HG03196 (cell line): ENCODE measurements at regions not wholly inside any gene's neighbourhood (a gene's known extent, or its start where the extent isn't known, plus 50 kb on each side); places are given as distances from the start of the nearest gene placed in this dataset.
"Not testable (repeated sequence)": the region's sequence is repeated elsewhere in the genome, so short reads cannot be mapped to it uniquely, and the experiment has no call there.

ENCODE experiments used
- ATAC-seq: cut with Tn5 transposase; IDR thresholded peaks from one replicate; pipeline ENCODE4 v1.9.1; 2021; ENCODE audit not compliant: unreplicated experiment

DNA sequence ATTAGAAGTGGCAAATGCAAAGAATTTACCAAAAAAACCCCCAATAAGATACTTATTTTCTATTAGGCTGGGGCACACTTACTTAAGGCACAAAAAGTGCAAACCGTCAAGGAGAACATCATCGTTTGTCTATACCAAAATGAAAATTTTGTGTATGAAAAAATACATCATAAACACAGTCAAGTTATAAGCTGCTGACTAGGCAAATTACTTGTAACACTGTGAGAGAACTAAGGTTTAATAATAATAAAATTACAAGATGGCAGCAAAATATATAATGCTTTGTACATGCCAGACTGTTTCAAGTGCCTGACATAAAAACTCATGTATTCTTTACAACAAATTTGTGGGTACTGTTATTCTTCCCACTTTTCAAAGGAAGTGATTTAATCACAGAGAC is 297.2 kb upstream of the CRBN start:
- no peak for ATAC-seq

DNA sequence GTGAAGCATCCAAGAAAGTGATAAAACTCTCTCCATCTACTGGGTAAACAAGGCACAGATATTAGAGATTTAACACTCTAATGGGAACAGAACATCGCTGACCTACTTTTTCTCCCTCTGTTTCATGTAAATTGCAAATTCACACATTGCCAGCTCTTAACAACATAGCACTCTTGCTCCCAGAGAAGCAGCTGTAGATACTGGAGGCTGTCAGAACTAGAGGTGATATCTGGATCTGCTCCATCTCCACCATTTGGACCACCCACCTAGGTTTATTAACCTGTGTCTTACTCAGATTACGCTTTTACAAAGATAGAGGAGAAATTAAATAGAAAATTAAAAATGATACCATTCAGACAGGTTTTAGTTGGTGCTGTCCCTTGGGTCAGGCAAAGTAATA is 289.1 kb upstream of the CRBN start:
- ATAC-seq = no peak

DNA sequence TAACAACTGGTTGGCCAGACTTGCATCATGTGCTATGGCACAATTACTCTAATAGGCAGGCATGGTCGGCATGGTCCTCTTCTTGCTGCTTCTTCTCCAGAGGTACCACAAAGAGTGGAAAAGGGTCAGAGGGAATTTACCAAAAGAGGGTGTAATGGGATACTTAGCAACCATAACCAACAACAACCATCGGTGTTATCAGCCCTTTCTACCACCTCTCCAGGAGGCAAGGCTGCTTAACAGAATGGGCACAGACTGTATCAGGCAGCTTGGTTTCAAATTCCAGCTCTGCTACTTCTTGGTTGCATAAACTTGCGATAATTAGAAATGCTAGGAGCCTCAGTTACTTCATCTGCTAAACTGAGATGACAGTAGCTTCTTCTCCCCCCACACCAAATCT is 284.6 kb upstream of the CRBN start:
- ATAC-seq = no peak

DNA sequence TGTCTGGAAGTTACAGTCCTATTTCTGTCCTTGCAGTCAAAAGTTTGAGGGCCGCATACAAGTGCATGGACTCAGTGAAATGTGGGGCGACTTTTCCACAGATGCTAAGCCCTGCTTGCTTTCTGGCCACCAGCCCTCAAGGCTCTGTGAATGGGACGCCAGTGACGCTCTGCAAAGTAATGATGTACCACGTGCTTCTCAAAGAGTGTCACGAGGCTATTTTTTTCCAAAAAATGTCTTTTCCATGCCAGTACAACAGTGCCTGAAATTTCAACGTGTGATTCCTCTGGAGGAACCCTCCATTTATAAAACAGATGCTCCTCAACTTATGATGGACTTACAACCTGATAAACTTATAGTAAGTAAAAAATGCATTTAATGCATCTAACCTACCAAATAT is 281.8 kb upstream of the CRBN start:
- ATAC-seq = no peak

DNA sequence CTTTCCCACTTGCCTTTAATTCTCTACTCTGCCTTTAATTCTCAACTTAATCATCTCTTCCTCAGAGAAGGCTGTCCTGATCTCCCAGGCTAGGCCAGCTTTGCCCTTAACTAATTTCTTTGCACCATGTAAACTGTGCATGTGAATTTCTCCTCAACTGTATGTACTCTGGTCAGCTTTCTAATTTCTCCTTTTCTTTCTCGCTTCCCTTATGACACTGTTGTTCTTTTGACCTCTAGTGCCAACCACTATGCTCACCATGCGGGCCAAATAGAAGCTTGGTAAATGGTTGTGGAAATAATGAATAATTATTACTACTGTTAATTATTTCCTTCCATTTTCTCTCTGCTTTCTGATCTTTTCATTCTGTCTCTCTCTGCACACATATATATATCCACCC is 269.0 kb upstream of the CRBN start:
- ATAC-seq = no peak

DNA sequence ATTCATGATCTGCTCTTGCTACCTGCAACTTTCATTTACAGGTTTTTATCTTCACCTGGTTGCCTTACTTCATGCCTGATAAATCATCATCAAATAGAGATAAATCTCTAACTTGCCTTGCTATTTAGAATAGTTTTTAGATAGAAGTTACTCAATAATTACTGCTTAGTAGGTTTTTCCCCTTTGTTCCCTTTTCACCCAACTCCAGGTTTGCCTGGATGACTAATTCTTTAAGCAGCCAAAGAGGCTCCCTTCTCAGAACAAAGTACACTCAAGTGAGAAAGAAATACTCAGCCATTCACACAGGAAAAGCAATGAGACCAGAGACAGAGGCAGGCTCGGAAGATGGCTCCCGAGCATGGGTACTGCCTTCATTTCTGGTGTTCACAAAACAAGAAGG is 268.1 kb upstream of the CRBN start:
- no peak for ATAC-seq

DNA sequence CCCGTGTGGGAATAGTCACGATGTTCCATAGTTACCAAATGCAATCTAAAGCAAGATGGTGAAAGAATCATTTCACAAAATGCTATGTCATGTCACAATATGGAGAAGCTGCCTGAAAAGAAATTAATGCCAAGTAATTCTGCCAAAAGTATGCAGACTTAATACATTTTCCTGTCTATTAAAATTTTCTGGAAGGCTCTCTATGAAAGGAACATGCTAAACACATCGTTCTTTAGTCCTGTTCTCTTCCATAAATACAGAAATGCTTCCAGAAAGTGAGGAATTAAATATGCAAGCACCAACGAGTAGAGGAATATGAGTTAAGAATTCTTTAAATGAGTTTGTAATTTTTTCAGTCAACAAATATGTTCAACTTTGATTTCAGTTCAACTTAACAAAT is 266.8 kb upstream of the CRBN start:
- ATAC-seq = no peak

DNA sequence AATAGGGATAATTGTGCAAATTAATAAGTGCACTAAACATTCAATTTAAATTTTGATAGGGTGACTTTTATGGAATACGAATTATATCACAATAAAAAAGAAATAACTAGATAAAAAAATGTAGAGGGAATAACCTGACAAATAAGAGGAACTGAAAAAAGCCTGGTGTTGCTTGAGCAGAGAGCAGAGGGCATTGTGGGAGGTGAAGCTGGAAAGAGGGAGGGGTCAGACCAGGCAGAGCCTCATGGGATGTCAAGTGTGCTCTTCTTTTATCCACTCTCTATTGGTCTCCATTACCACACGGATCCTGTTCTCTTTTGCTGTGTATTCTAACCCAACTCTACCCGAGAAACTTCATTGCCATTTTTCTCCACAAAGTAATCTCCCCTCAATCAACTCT is 264.0 kb upstream of the CRBN start:
- no peak for ATAC-seq

DNA sequence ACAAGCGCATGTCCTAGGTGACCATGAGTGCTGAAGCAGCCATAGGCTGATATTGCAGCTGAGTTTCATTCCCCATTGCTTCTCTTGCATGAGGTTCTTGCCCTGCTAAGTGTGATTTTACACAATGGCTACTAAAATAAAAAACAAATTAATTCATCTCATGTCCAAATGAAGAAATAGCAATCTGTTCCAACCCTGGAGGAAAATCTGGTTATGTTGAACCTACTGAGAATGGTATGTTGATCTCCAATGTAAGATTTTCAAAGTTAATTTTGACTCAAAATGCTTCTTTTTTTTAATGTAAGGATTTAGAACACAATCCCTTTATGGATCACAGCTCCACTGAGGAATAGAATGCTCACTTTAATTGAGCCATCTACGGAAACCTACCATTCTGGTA is 254.2 kb upstream of the CRBN start:
- no peak for ATAC-seq

DNA sequence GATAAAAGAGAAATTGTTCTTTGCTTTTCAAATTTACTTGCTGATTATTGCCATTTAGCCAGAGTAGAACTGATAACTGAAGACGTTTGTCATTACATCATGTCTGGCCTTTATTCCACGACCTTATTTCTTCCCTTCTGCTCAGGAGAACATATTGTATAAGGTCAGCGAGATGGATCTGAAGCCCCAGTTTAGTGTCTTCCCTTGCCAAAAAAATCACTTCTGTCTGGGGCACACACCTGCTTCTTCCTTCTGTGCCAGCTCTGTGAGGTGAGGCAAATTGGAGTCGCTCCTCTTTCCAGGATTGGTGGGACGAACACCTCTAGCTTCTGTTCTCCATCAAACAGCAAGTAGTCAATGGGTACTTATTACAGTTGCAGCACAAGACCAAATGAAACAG is 250.3 kb upstream of the CRBN start:
- no peak for ATAC-seq

DNA sequence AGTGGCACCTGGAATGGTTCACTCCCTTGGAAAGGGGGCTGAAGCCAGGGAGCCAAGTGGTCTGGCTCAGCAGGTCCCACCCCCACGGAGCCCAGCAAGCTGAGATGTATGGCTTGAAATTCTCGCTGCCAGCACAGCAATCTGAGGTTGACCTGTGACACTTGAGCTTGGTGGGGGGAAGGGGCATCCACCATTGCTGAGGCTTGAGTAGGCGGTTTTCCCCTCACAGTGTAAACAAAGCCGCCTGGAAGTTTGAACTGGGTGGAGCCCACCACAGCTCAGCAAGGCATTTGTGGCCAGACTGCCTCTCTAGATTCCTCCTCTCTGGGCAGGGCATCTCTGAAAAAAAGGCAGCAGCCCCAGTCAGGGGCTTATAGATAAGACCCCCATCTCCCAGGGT is 228.2 kb upstream of the CRBN start:
- not testable (repeated sequence) for ATAC-seq

DNA sequence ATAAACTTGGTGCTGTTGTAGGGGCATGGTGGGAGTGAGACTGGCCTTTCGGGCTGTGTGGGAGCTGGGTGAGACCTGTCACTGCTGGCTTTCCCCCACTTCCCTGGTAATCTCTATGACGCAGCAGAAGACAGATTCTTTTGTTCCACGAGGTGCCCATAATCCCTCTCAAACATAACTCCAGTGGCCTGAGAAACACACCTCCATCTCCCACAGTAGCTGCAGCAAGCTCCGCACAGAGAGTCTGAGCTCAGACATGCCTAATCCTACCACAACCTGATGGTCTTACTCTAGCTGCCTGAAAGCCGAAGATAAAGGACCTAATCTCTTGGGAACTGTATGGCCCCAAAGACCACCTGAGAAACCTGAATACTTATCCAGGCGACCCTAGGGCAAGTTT is 225.6 kb upstream of the CRBN start:
- ATAC-seq = no peak

DNA sequence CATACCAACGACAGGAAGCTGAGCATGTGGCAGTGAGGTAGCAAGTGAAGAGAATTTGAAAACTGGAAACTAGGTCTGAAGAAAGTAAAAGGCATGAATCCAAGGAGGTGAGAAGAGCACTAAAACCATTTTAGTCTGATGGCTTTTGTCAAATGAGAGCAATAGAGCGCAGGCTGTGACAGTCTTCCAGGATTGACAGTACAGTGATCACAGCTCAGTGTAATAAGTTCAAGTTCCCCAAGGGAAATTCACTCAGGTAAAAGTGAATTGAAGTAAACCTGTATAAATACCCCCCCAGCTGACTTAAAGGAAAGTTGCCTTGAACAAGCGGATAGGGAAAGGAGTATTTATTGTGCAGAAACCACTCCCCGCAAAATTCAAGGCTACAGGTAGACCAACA is 224.2 kb upstream of the CRBN start:
- ATAC-seq = no peak

DNA sequence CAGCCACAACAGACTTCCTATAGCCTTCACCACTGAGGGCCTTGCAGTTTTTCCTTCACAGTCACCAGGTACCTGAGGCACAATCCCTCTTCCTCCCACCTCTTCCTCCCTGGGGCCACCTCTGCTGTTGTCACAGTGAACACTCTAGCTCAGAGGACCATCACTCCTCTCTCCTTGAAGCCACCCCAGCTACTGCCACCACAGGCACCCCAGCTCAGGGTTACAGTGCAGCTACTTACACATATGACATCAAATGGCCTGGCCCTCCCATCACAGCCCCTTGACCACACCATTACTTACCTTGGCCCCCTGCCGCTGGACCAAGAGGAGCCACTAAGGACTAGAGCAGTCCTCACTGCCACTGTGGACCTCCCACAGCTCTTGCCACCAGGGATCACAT is 213.5 kb upstream of the CRBN start:
- no peak for ATAC-seq

DNA sequence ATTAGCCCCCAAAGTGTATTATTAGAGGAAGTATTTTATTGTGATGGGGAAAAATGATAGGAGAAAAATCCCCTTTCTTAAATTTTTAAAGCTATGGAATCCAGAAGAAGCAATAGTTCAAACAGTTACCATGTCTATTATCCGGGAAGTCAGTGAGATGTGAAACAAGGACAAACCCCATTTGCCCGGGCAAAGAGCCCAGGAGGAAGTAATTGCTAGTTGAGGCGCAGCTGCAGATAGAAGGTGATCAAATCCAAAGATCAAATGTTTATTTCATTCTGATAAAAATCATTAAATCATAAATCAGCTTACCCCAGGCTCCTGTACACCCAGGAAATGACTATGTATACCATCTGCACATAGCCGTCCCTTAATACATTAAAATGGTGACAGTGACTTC is 204.0 kb upstream of the CRBN start:
- ATAC-seq = no peak

DNA sequence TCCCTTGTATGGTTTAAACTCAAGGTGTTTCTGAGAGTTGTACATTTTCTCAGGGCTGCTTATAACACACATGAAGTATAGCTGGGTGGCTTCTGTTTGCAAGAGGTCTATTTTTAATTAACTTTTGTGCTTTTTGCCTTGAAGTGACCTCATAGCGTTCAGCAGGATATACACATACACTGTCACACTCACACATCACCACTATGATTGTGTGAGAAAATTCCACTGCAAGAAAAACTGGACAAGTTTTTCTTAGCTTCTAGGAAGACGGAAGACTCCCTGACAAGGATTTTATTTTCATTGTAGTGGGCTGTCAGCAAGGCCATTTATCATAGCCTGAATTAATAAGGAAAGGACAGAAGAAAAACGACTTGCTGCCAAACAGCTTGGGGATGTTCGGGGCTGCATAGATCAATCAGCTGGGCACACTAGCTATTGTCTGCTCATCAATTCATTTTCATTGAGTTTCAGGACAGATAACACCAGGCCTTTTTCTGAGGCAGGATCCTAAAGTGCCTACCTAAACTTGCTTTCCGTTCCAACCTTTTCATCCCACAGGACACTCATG is 192.8 kb upstream of the CRBN start:
- no peak for ATAC-seq

DNA sequence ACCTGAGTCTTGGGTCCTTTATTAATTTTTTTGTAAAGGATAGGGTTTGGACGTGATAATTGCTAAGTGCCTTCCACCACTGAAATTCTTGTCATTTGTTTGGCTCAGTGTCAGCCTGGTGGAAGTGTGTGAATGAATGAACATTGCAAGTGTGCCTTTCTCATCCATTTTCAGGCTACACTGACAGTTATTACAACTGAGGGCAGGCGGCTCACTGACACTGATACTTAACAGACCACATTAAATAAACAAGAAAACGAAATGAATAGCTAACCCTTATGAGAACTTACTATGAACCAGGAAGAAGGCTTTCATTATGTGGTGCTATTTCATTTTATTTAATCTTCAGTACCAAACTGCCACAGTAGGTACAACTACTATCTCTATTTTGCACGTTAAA is 188.8 kb upstream of the CRBN start:
- ATAC-seq = no peak

DNA sequence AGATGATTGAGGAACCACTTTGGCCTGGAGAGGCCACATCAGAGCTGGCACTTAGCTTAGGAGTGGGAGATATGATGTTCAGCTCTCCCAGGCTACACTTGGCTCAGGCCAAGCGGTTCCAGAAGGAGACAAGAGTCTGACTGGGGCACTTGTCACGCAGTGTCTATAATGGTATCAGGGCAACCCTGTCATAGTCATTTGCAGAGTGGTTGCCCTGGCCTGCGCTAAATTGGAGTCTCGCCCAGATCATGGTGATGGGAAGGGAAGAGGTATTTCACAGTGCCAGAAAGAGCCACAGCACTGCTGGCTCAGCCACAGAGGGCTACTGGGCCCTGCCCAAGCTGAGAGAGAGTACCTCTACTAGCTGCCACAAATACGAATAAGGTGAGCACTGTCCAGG is 186.9 kb upstream of the CRBN start:
- ATAC-seq = no peak

DNA sequence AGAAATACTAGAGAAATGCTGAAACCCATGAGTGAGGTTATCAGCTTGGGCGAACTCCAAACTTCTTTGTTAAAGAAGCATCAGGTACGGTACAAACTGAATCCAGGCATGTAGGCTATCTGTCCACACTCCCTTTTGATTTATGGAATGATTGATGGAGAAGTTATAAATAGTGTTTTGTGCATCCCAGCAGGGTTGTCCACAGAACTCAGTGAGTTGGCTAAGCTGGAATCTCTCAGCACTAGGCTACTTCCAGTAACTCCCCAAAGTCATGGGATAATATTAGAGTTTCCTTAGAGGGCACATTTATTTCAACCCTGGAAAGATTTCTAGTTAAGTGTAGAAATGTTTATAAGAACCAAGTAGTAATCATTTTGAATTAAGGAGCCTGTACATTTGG is 186.2 kb upstream of the CRBN start:
- no peak for ATAC-seq

DNA sequence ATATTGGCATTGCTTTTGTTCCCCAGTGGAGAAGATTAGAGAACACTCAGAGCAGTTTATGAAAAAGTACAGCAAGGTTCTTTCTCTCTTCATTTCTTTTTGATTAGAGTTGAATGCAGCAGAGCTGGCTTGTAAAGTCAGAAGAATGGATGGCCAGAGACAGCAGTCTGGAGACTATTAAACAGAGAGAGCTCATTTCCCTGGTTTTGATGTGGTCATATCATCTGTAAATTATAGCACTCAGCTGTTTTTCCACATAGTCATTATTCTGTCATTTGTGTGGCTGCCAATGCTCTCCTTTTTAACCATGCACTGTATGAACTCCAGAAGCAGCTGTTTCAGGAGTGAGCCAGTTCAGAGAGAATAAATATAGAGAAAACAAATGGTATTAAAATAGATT is 177.4 kb upstream of the CRBN start:
- no peak for ATAC-seq

DNA sequence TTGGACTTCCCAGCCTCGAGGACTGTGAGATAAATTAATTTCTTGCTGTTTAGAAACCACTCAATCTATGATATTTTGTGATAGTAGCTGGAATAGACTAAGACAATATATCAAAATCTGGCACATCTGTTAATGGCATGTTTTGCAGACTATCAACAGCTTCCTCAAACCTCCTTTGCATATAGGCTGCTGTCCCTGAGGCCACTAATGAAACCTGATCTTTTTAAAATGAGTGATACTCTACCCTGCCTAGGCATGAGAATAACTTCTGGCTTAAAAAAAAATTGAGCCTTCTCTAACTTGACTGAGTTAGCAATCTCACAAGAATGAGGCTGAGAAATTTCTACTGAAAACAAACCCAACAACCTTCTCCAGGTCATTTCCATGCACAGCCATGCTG is 176.0 kb upstream of the CRBN start:
- ATAC-seq = no peak

DNA sequence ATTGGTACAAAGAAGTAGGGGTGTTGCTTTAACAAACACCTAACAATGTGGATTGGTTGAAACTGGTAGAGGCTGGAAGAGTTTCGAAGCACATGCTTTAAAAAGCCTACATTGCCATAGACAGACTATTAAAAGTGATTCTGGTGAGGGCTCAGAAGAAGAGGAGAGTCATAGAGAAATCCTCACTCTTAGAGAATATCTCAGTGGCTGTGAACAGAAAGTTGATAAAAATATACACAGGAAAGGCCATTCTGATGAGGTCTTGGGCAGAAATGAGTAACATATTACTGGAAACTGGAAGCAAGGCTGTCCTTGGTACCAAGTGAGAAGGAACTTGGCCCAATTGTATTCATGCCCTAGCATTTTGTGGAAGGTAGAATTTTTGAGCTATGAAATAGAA is 173.7 kb upstream of the CRBN start:
- ATAC-seq = peak; percentile 72

DNA sequence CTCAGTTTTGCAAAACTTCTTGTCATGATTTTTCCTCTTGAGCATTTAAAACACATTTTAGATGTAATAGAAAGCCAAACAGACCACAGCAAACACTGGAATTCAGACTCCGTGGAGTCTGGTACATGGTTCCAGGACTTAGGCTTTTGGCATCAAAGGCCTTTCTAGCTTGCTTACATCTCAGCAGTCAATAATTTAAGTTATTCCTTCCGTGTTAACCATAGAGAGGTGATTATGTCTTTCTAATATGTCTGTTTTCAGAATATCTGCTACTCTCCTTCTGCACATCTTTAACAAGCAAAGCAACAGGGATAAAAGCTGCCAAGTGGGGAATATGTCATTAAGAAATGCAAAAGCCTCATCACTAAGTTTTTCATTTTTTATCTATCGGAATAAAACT is 171.7 kb upstream of the CRBN start:
- no peak for ATAC-seq

DNA sequence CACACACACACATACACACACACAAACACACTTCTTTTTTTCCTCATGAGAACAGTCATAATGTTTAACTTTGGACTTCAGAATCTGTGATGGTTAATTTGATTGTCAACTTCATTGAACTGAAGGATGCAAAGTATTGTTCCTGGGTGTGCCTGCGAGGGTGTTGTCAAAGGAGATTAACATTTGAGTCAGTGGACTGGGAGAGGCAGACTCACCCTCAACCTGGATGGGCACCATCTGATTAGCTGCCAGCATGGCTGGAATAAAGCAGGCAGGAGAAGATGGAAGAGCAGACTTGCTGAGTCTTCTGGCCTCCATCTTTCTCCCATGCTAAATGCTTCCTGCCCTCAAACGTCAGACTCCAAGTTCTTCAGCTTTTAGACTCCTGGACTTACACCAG is 167.6 kb upstream of the CRBN start:
- not testable (repeated sequence) for ATAC-seq
